COLO668 (cell line): ENCODE measurements at regions not wholly inside any gene's neighbourhood (a gene's known extent, or its start where the extent isn't known, plus 50 kb on each side); places are given as distances from the start of the nearest gene placed in this dataset.
"Not testable (repeated sequence)": the region's sequence is repeated elsewhere in the genome, so short reads cannot be mapped to it uniquely, and the experiment has no call there.

Experiments used
- DNase-seq: peaks from one replicate; lab custom pipeline; 2025; ENCODE audit not compliant: unreplicated experiment; lab: John Stamatoyannopoulos, UW

DNA sequence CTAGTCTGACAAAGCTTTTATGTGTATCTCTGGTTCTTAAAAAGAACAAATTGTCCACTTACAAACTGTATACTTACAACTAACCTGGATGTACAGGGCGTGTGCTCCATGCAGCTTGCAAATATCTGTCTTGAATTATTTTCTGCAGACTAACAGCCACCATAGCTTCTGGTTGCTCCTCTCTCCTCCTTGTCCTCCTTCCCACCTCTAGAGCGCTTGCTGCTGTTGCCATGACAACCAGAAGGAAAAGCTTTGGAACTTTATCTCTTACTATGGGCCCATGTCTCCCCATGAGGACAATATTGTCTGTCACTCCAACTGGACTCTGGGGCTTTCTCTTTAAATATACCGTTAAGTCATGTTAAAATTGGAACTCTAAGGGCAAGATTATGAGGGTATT, 71.5 kb upstream of the DHX40 start:
- no peak for DNase-seq

DNA sequence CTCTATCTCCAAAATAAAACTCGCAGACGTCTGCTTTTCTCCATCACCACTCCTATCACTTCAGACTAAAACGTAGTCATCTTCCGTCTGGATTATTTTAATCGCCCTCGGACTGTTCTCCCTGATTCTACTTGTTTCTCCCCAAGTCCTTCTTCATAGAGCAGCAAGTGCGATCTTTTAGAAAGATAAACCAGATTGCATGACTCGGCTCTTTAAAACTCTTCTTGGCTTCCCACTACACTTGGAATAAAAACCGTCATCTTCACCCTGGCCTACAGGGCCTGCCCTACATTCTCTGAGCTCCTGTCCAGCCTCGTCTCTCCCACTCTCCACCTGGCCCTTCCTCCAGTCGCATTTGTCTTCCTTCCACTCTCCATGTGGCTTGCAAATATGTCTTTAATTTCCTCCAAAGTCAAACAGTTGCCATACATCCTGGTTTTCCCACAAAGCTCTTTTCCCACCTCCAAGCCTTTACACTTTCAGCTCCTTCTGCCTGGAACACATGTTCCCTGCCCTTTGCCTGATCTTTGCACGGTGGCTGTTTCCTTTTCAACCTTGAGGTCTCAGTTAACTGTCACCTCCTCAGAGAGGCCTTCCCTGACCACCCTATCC, 70.5 kb upstream of the DHX40 start:
- no peak for DNase-seq

DNA sequence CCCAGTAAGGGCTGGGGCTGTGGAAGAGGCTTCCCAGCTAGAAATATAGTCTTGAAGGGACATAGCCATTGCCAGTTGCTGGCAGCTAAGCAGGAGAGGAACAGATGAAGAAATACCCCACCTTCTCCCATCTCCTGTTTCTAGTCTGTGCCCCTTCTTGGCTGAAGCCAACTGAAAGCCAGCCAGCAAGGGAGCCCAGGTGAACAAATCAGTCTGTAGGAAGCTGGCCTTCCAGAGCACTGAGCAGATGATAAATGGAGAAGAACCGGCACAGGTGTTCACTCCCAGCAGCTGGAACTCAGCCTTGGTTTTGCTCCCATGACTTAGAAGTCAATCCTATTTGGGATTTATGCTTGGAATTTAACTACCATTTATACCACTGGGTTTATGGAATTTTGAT, 69.2 kb upstream of the DHX40 start:
- no peak for DNase-seq

DNA sequence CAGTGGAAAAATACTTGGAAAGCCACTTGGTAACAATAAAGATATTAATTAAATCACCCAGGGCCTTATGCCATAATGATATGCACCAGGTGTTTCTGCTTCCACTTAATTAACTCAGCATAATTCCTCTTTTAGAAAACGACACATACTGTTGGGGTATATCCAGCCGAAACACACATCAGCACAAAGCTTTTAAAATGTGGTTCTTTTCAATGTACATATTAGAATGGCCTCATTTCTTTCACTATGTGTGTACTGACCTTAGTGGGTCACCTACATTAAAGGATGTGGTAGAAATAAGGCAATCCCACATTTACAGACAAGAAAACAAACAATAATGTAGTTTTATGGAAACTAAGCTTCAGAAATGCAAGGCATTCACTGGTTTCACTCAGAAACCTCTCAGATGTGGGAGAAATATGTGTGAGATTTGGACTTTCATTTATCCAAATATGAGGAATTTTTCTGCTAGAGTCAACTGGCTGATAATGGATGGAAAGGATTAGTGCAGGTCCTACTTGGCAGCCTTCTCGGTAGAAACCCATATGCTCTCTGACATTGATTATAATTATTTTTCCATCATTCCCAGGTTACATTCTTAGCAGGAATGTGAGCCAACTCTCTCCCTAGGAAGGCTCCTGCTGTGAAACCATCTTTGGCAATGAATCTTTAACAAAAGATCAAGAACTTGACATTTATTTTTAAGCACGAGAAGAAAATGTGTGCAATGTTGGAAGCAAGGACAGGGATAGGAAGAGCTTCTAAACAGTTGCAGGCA, 66.7 kb upstream of the DHX40 start:
- DNase-seq: no peak

DNA sequence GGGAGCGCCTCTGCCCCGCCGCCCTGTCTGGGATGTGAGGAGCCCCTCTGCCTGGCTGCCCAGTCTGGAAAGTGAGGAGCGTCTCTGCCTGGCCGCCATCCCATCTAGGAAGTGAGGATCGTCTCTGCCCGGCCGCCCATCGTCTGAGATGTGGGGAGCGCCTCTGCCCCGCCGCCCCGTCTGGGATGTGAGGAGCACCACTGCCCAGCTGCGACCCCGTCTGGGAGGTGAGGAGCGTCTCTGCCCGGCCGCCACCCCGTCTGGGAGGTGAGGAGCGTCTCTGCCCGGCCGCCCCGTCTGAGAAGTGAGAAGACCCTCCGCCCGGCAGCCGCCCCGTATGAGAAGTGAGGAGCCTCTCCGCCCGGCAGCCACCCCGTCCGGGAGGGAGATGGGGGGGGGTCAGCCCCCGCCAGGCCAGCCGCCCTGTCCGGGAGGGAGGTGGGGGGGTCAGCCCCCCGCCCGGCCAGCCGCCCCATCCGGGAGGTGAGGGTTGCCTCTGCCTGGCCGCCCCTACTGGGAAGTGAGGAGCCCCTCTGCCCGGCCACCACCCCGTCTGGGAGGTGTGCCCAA, 65.2 kb upstream of the DHX40 start:
- DNase-seq: not testable (repeated sequence)

DNA sequence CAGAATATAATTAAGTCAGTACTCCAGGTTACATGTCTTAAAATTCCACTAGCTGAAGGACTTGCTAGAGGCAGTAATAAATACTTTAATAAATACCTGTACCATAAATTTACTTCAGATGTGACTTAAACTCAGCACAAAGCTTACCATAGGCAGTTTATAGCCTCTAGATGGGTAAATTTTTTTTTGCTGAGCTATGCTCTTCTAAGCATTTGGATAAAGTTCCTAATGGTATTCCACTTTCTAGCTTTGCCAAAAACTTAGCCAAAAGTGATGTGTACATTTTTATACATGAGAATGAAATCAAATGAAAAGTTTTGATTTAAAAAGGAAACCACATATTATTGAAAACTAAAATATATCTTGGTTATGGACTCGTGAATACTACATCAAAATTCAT, 63.7 kb upstream of the DHX40 start:
- DNase-seq: no peak

DNA sequence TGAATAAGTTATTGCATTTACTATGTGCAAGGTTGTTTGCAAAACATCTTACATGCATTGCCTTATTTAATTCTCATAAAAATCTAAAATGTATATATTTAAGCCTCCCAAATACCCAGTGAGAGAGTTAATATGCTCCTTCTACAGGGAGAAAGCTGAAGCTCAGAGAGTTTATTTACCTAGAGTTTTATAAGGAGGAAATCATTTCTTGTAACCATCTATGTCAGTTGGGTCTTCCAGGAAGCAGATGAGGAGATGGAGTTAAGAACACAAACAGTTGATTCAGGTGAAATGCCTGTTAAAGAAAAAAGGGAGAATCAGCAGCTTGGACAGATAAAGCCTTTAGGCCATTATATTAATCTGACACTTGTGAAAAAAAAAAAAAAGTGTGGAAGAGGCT, 62.6 kb upstream of the DHX40 start:
- no peak for DNase-seq

DNA sequence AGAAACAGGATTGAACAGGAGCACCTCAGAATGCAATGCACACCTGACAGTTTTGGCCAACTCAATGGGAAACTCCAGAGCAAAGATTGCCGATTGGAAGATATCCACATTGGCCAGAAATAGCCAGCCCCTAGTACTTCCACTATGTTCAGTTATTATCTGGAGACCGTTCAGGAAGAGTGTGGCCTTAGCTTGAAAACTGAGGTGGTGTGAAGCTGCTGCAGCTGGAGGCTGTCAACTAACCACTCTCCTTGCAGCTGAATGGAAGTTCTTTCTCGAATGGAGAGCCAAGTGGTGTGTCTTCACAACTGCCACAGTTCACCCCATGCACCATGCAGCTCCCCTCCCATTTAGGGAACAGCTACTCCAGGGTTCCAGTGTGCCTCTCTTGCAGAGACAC, 61.9 kb upstream of the DHX40 start:
- no peak for DNase-seq

DNA sequence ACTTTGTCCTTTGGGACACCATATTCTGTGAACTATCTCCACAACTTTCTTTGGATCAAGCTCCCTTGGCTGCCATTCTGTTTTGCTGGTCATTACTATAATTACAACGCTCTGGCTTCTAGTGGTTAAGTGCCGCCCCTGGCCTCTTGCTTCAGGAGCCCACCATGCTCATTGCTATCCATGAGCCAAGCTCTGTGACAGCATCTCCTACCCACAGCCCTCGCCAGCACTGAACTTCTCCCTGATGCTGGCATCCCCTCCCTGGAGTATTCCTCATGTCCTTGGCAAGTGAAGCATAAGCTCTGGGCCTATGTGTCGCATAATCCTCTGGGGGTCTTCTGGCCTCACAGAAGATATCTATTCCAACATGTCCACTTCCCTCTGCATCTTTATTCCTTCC, 60.6 kb upstream of the DHX40 start:
- DNase-seq: no peak

DNA sequence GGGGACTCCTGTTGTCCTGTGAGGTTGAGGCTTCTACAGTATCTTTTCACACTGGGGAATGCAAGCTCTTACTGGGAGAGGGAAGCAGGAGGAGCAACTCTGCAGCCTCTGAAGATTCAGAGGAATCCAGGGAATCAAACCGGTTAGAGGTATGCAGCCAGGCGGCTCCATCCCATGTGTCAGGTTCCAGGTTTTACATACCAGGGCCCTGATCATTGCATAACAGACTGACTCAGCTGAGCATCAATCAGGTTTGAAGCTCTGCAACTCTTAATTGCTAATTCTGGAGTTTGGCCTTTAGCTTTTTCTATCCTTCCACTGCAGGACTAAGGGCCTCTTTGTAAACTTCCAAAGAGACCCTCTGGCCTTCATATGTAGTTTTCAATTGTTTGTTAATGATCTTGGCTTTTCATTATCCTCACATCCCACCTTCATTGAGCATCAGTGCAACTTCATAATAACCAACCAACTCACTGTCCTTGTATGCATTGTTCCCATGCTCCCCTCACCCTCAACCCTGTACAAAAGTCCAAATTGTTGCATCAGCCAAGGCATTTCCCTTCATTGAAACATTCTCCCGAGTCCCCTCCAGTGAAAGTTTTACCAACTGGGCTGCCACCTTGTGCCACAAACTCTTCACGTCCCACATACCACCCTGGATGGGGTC, 59.7 kb upstream of the DHX40 start:
- DNase-seq: no peak

DNA sequence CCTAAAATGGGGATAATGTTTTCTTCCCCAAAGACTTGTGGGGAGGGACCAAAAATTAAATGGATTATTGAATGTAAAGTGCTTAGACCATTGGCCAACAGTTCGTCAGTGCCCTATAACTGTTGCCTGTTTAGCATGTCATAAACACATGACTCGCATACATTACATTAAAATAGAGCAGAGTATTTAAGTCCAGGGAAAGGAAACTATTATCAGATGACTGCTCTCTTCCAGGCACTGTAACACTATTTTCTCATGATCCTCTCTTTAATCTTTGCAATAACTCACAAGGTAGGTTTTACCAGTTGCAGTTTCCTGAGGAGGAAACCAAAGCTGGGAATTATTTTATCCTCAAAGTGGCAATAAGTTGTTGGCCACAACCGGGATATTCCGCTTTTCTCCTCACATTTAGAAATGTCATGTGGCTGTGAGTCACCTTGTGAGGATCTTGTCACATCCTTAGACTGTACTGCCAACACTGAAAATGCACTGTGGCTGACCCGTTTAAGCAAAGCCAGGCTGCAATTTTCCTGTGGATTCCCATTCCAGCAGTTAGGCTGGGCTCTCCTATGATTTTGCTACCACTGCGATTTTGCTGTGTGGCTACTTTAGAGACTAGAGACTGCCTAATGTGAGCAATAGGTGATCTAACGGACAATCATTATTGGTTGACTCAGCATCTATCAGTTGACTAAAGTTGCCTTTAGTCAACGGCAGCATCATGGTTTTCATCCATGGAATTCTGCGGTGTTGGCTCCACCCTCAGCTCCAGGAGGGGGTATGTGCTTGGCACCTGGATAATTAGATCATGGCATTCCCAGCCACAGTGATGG, 58.3 kb upstream of the DHX40 start:
- DNase-seq: no peak

DNA sequence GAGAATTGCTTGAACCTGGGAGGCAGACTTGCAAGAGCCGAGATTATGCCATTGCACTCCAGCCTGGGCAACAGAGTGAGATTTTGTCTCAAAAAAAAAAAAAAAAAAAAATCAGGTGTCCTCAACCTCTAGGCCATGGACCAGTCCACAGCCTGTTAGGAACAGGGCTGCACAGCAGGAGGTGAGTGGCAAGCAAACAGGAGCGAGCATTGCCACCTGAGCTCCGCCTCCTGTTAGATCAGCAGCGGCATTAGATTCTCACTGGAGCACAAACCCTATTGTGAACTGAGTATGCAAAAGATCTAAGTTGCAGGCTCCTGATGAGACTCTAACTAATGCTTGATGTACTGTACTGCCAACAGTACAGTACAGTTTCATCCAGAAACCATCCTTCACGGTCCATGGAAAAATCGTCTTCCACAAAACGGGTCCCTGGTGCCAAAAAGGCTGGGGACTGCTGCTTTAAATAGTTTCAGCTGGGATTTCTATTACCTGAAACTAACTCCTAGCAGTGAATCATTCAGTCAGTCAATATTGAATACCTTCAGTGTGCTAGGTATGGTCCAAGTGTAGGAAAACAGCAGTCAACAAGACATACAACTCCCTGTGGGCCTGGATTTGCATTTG, 56.3 kb upstream of the DHX40 start:
- DNase-seq: peak; percentile 24

DNA sequence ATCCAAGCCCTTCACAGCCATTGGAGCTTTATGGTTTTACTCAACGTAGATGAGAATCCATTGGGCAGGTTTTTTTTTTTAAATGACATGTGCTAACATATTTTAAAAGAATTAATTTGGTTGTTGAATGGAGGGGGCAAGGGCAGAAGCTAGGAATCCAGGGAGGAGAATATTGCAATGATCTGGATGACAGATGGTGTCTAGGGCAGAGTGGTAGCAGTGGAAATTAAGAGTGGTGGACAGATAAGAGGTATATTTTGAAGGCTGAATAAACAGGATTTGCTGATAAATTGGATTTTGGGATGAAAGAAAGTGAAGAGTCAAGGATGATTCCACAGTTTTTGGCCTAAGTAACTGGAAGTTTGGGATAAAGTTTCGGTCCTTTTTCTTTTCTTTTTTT, 54.8 kb upstream of the DHX40 start:
- DNase-seq: no peak

DNA sequence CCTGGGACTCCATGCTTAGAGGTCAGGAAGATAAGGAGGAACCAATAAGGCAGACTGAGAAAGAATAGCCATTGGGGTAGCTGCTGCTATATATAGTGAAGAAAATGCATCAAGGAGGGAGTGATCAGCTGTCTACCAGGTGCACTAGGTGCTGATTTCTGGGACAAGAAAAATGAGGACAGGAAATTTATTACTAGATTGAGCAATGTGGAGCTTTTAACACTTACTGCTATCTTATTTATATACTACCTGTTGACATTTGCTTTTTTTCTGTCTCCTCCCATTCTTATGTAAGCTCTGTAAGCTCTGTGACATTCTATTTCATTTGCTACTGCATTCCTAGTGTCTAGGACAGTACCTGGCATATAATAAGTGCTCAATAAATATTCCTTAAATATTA, 53.7 kb upstream of the DHX40 start:
- DNase-seq: no peak

DNA sequence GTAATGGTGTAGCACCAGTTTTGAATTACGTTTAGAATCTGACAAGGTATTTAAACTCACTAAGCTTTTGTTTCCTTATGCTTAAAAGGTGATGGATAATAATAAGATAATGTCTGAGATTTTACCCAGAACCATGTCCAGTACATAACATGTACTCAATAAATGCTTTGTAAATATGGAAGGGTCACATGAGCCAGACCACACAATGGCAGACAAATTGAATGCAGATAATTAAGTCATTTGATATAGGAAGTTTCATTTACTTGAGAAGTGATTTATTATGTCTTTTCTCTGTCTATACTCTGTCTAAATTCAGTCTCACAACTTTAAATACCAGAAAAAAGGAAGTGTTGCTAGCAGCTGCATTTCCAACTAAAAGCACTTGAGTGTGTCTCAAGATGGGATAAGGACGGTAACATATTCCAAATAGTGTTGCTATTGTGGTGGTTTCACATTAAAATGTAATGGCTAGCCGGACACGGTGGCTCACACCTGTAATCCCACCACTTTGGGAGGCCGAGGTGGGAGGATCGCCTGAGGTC, 52.5 kb upstream of the DHX40 start:
- no peak for DNase-seq

DNA sequence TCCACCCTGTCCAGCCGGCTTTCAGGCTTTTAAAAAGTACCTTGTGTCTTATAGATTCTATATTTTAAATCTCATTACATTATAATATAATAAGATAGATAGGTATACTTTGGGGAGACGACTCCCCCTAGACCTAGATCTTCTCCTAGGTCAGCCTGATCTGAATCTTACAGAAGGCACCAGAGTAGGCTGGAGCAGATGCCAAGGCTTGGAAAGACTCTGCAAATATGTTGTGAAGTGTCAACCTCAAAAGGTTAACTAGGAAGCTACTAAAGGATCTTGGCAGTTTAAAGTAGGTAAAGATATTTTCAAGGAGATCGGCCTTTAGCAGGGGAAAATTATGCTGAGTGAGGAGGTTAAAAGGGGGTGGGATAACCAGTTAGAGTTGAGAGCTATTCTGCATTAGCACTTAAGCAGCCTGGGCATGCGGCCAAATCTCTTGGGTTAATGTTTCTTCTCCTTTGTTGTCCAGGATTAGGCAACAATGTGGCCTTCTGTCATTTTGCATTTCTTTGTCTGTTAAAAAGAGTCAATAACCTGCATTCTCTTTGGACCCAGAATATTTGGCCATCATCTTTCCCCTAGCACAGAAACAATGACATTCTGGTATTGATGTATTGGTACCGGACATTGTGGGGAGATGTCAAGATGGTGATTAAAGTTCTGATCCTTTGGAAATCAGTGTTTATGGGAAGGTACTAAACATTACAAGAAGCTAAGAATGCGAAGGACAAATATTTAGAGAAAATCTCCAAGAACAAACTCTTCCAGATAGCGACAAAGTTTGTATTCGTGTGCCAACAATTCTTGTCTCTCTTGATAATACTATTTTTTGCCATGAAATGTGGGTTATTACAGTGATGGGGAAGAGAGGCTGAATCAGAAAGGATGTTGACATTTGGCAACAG, 51.2 kb upstream of the DHX40 start:
- peak; percentile 88 for DNase-seq
